HG03575 (cell line): ENCODE measurements at regions not wholly inside any gene's neighbourhood (a gene's known extent, or its start where the extent isn't known, plus 50 kb on each side); places are given as distances from the start of the nearest gene placed in this dataset.

Source experiments
- ATAC-seq: cut with Tn5 transposase; IDR thresholded peaks from one replicate; pipeline ENCODE4 v1.9.1; 2021; ENCODE audit not compliant: unreplicated experiment, insufficient number of reproducible peaks, low FRiP score; ENCODE audit errors: extremely low read depth

GRCh38 chr16:63530208-63530607 is 1494.0 kb upstream of the CDH8 start:
- no peak for ATAC-seq

- ATAC-seq = no peak
Measured at GRCh38 chr16:63527404-63527803, 1491.2 kb upstream of the CDH8 start.

GRCh38 chr16:63516394-63516793 is 1480.2 kb upstream of the CDH8 start:
- ATAC-seq = no peak

GRCh38 chr16:63512910-63513309 is 1476.7 kb upstream of the CDH8 start:
- ATAC-seq = no peak

- ATAC-seq = no peak
Measured at GRCh38 chr16:63497408-63497807, 1461.2 kb upstream of the CDH8 start.

GRCh38 chr16:63496282-63496681 is 1460.0 kb upstream of the CDH8 start:
- no peak for ATAC-seq

GRCh38 chr16:63488955-63489354 is 1452.7 kb upstream of the CDH8 start:
- ATAC-seq = no peak

- ATAC-seq = no peak
Measured at GRCh38 chr16:63481060-63481459, 1444.8 kb upstream of the CDH8 start.

- ATAC-seq = no peak
Measured at GRCh38 chr16:63473725-63474124, 1437.5 kb upstream of the CDH8 start.

GRCh38 chr16:63467513-63467912 is 1431.3 kb upstream of the CDH8 start:
- ATAC-seq = no peak

- ATAC-seq = no peak
Measured at GRCh38 chr16:63462316-63462715, 1426.1 kb upstream of the CDH8 start.

- no peak for ATAC-seq
Measured at GRCh38 chr16:63461248-63461841, 1425.1 kb upstream of the CDH8 start.

- ATAC-seq = no peak
Measured at GRCh38 chr16:63458846-63459245, 1422.6 kb upstream of the CDH8 start.

GRCh38 chr16:63457869-63458268 is 1421.6 kb upstream of the CDH8 start:
- ATAC-seq = no peak

- no peak for ATAC-seq
Measured at GRCh38 chr16:63453261-63453660, 1417.0 kb upstream of the CDH8 start.

- no peak for ATAC-seq
Measured at GRCh38 chr16:63447121-63447520, 1410.9 kb upstream of the CDH8 start.

- no peak for ATAC-seq
Measured at GRCh38 chr16:63442246-63442645, 1406.0 kb upstream of the CDH8 start.

GRCh38 chr16:63426275-63426870 is 1390.1 kb upstream of the CDH8 start:
- no peak for ATAC-seq

- ATAC-seq = no peak
Measured at GRCh38 chr16:63422715-63423114, 1386.5 kb upstream of the CDH8 start.

GRCh38 chr16:63416712-63417111 is 1380.5 kb upstream of the CDH8 start:
- ATAC-seq = no peak

GRCh38 chr16:63415014-63415413 is 1378.8 kb upstream of the CDH8 start:
- ATAC-seq = no peak
